Activated CD8-positive, alpha-beta memory T cell treated with anti-CD3 and anti-CD28 coated beads for 4 hours (primary cell): ENCODE measurements at regions not wholly inside any gene's neighbourhood (a gene's known extent, or its start where the extent isn't known, plus 50 kb on each side); places are given as distances from the start of the nearest gene placed in this dataset.
"Not testable (repeated sequence)": the region's sequence is repeated elsewhere in the genome, so short reads cannot be mapped to it uniquely, and the experiment has no call there.

ENCODE experiments used
- DNase-seq, 2 donors: peaks; one replicate each; pipeline ENCODE4 v3.0.0-alpha.2; 2020; ENCODE audit warnings: low read depth in 2 of 2

- no peak for DNase-seq
Measured at GRCh38 chr14:53857625-53858344, 98.8 kb downstream of the BMP4 start.

GRCh38 chr14:53855574-53855973 is 101.1 kb downstream of the BMP4 start:
- DNase-seq, result no peak

- no peak for DNase-seq
Measured at GRCh38 chr14:53855127-53855526, 101.5 kb downstream of the BMP4 start.

GRCh38 chr14:53851394-53852090 is 105.1 kb downstream of the BMP4 start:
- DNase-seq, result no peak

GRCh38 chr14:53850714-53851296 is 105.8 kb downstream of the BMP4 start:
- DNase-seq, result no peak

GRCh38 chr14:53849549-53849948 is 107.1 kb downstream of the BMP4 start:
- no peak for DNase-seq

GRCh38 chr14:53848854-53849253 is 107.8 kb downstream of the BMP4 start:
- DNase-seq, result no peak

GRCh38 chr14:53847881-53848280 is 108.7 kb downstream of the BMP4 start:
- no peak for DNase-seq

GRCh38 chr14:53847057-53847456 is 109.6 kb downstream of the BMP4 start:
- DNase-seq, result no peak

- no peak for DNase-seq
Measured at GRCh38 chr14:53845813-53846693, 110.6 kb downstream of the BMP4 start.

- no peak for DNase-seq
Measured at GRCh38 chr14:53842938-53843337, 113.7 kb downstream of the BMP4 start.

- no peak for DNase-seq
Measured at GRCh38 chr14:53841109-53842099, 115.2 kb downstream of the BMP4 start.

- no peak for DNase-seq
Measured at GRCh38 chr14:53840444-53840843, 116.2 kb downstream of the BMP4 start.

- DNase-seq, result no peak
Measured at GRCh38 chr14:53838374-53838773, 118.3 kb downstream of the BMP4 start.

GRCh38 chr14:53837656-53838055 is 119.0 kb downstream of the BMP4 start:
- DNase-seq, result not testable (repeated sequence)

- DNase-seq, result no peak
Measured at GRCh38 chr14:53836551-53836950, 120.1 kb downstream of the BMP4 start.

- no peak for DNase-seq
Measured at GRCh38 chr14:53828820-53829219, 127.8 kb downstream of the BMP4 start.

- no peak for DNase-seq
Measured at GRCh38 chr14:53824061-53824460, 132.6 kb downstream of the BMP4 start.

GRCh38 chr14:53814392-53814791 is 142.2 kb downstream of the BMP4 start:
- DNase-seq, result no peak

- no peak for DNase-seq
Measured at GRCh38 chr14:53810221-53810620, 146.4 kb downstream of the BMP4 start.

- no peak for DNase-seq
Measured at GRCh38 chr14:53808042-53808441, 148.6 kb downstream of the BMP4 start.
